ENCODE measurements at regions not wholly inside any gene's neighbourhood (a gene's known extent, or its start where the extent isn't known, plus 50 kb on each side); places are given as distances from the start of the nearest gene placed in this dataset.

GRCh38 chr7:136063326-136063666 is 86.1 kb upstream of the MTPN start (continued):
- no peak for TF ChIP-seq NANOG (IDR thresholded peaks at IDR 0.05; ENCODE audit: insufficient read depth, low read depth, low read length, poor library complexity, severe bottlenecking)
- no peak for TF ChIP-seq E2F6 (IDR thresholded peaks at IDR 0.05)
